ENCODE measurements at regions not wholly inside any gene's neighbourhood (a gene's known extent, or its start where the extent isn't known, plus 50 kb on each side); places are given as distances from the start of the nearest gene placed in this dataset. TPM values are rescaled to one million over a fixed set of nuclear protein-coding genes. Genes with fewer than 3 reads are reported as not detected.

GRCh38 chr5:52735139-52735538 lies 52.6 kb upstream of the ITGA1 start:
- H3K27ac ChIP-seq (replicated peaks; ENCODE audit: low read length), result no peak overlapping the region
- no peak overlapping the region for H2AFZ ChIP-seq (ENCODE audit: low read length)
- no peak overlapping the region for H2BK5ac ChIP-seq (ENCODE audit: low read length)
- H2AK5ac ChIP-seq (ENCODE audit: low read depth, low read length), result no peak overlapping the region
- H2BK120ac ChIP-seq (ENCODE audit: low read depth, low read length), result no peak overlapping the region
- DNase-seq (ENCODE audit: low spot score), result no peak
- H3K4me2 ChIP-seq (ENCODE audit: insufficient read depth, low read length, poor library complexity, severe bottlenecking), result no peak overlapping the region
- H3K4me3 ChIP-seq (ENCODE audit: low read length in 2 of 2), result no peak overlapping the region
- H3K18ac ChIP-seq (ENCODE audit: low read length), result no peak overlapping the region
- no peak overlapping the region for H3K14ac ChIP-seq (ENCODE audit: low read length)
- H2BK12ac ChIP-seq (ENCODE audit: low read length), result no peak overlapping the region
- no peak overlapping the region for H2BK15ac ChIP-seq (ENCODE audit: low read length)
- H3K27me3 ChIP-seq (ENCODE audit: control insufficient read depth in 3 of 3, insufficient read depth in 3 of 3, low read depth in 1 of 3, low read length in 3 of 3), result no peaks in the 10 kb centered on the region
- no peak overlapping the region for H4K91ac ChIP-seq (ENCODE audit: low read depth, low read length, poor library complexity)
- H3K36me3 ChIP-seq (replicated peaks in 1 of 2; ENCODE audit: control insufficient read depth in 2 of 2, insufficient read depth in 2 of 2, low read length in 2 of 2), result no peaks in the 10 kb centered on the region
- H3K4me1 ChIP-seq (ENCODE audit: control insufficient read depth in 2 of 2, insufficient read depth in 1 of 2, low read depth in 1 of 2, low read length in 2 of 2), result no peaks in the 10 kb centered on the region
- H3K4ac ChIP-seq (ENCODE audit: low read length), result no peak overlapping the region
- WGBS, 2 donors (ENCODE audit: extremely low coverage in 2 of 2, insufficient read length in 2 of 2, insufficient replicate concordance in 1 of 2), result no CpG with 5 or more reads among the region's 4 CpGs
- H3K9ac ChIP-seq (ENCODE audit: low read depth, low read length, poor library complexity), result no peak overlapping the region
- no peak overlapping the region for H3K23ac ChIP-seq (ENCODE audit: low read depth, low read length, poor library complexity)
- no peaks in the 10 kb centered on the region for H3K9me3 ChIP-seq (replicated peaks in 1 of 2; ENCODE audit: control insufficient read depth in 2 of 2, insufficient read depth in 1 of 2, low read depth in 1 of 2, low read length in 2 of 2)
- H4K8ac ChIP-seq (ENCODE audit: low read depth, low read length), result no peak overlapping the region
- no peaks in the 10 kb centered on the region for H3K79me1 ChIP-seq (ENCODE audit: low read depth, low read length)

Small RNA genes in the stretch of these regions (small RNA-seq; reads per million reads assigned to genes)
- not detected for gene RPS17P11 (ENCODE audit: insufficient read depth)
